Gastrocnemius medialis (tissue), 4 donors: ENCODE measurements at regions not wholly inside any gene's neighbourhood (a gene's known extent, or its start where the extent isn't known, plus 50 kb on each side); places are given as distances from the start of the nearest gene placed in this dataset.

Experiments used
- ATAC-seq, 2 donors: fragments of 150-250 bp; one replicate each; pipeline ENCODE4 v1.9.1; 2016
- DNase-seq, 2 donors: peaks; one replicate each; pipeline ENCODE4 v3.0.0-alpha.2; 2019
- H3K27ac ChIP-seq, 4 donors: fragments of 200-600 bp; sonication (generic); 1 replicate in 1 of 4; 2 replicates in 3 of 4; pipeline ENCODE4 v1.5.1; 2016 to 2018; ENCODE audit warnings: mild to moderate bottlenecking in 2 of 4, moderate library complexity in 1 of 4
- H3K27me3 ChIP-seq, 3 donors: fragments of 200-600 bp; sonication (generic) in 2 of 3; 1 replicate in 1 of 3; 2 replicates in 2 of 3; pipeline versions ENCODE4 v1.5.1 to v1.6.0; 2016 to 2019; ENCODE audit warnings: mild to moderate bottlenecking in 1 of 3, moderate library complexity in 1 of 3
- H3K36me3 ChIP-seq, 2 donors: fragments of 200-600 bp; sonication (generic) in 1 of 2; one replicate each; pipeline ENCODE4 v1.5.1; 2017 to 2018
- H3K4me1 ChIP-seq, 2 donors: fragments of 200-600 bp; sonication (generic) in 1 of 2; one replicate each; pipeline ENCODE4 v1.5.1; 2016 to 2017; ENCODE audit warnings: mild to moderate bottlenecking in 2 of 2
- H3K4me3 ChIP-seq, 4 donors: fragments of 200-600 bp; sonication (generic) in 3 of 4; 1 replicate in 1 of 4; 2 replicates in 3 of 4; pipeline ENCODE4 v1.5.1; 2016 to 2019; ENCODE audit warnings: mild to moderate bottlenecking in 2 of 4
- H3K9me3 ChIP-seq, 3 donors: fragments of 200-600 bp; sonication (generic) in 2 of 3; 1 replicate in 1 of 3; 2 replicates in 2 of 3; pipeline ENCODE4 v1.5.1; 2016 to 2019
- POLR2A ChIP-seq, 2 donors: fragments of 450-650 bp; IDR thresholded peaks; one replicate each; pipeline ENCODE4 v1.6.1; 2017; ENCODE audit warnings: antibody characterized with exemption in 2 of 2, mild to moderate bottlenecking in 2 of 2, moderate library complexity in 2 of 2
- in situ Hi-C, 4 donors: fragments of 200-750 bp; cut with MboI; loops; one replicate each; pipeline versions ENCODE4 v1.15.0 to v1.8.0; 2017; ENCODE audit warnings: low sequenced_read_pairs in 4 of 4
- intact Hi-C: fragments of 100-400 bp; cut with DNase I; formaldehyde crosslinking; loops from one replicate; pipeline ENCODE4 v1.15.1; 2023; ENCODE audit warnings: low total_unique reads
- TF ChIP-seq, protein P1 (sequence below), 5 experiments: fragments of 450-650 bp in 3 of 5; fragments of 200-600 bp in 2 of 5; sonication (generic) in 2 of 5; IDR thresholded peaks in 4 of 5; conservative IDR thresholded peaks in 1 of 5; 1 replicate in 4 of 5; 2 replicates in 1 of 5; pipeline ENCODE4 v1.5.1; 2016 to 2019; ENCODE audit warnings: antibody characterized with exemption in 5 of 5, mild to moderate bottlenecking in 3 of 5, moderate library complexity in 3 of 5

DNA sequence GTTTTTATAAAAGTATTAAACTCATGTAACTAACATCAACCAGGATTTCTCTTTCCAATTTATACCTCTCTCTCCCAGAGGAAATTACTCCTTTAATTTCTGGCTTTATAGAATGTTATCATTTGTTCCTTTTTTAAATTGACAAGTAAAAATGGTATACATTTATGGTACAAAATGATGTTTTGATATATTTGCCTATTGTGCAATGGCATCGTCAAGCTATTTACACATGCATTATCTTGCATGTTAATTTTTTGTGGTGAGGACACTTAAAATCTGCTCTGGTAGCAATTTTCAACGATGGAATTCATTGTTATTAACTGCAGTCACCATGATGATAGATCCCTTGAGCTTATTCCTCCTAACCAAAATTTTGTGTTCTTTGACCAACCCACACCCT lies 149.0 kb upstream of the NAV3 start:
- H3K36me3 ChIP-seq = no peaks in the 10 kb centered on the region
- no peak for ATAC-seq
- H3K4me1 ChIP-seq = no peaks in the 10 kb centered on the region
- H3K27me3 ChIP-seq = no peaks in the 10 kb centered on the region
- intact Hi-C loops (no loop called here), in situ Hi-C loops (no loop called here)
- no peaks in the 10 kb centered on the region for H3K9me3 ChIP-seq
- H3K4me3 ChIP-seq = no peak overlapping the region
- no peak overlapping the region for H3K27ac ChIP-seq
- no peak for DNase-seq
- TF ChIP-seq POLR2A (IDR thresholded peaks at IDR 0.05) = no peak
- TF ChIP-seq, protein P1, sequence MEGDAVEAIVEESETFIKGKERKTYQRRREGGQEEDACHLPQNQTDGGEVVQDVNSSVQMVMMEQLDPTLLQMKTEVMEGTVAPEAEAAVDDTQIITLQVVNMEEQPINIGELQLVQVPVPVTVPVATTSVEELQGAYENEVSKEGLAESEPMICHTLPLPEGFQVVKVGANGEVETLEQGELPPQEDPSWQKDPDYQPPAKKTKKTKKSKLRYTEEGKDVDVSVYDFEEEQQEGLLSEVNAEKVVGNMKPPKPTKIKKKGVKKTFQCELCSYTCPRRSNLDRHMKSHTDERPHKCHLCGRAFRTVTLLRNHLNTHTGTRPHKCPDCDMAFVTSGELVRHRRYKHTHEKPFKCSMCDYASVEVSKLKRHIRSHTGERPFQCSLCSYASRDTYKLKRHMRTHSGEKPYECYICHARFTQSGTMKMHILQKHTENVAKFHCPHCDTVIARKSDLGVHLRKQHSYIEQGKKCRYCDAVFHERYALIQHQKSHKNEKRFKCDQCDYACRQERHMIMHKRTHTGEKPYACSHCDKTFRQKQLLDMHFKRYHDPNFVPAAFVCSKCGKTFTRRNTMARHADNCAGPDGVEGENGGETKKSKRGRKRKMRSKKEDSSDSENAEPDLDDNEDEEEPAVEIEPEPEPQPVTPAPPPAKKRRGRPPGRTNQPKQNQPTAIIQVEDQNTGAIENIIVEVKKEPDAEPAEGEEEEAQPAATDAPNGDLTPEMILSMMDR (IDR thresholded peaks at IDR 0.05 in 4 of 5, conservative IDR thresholded peaks at IDR 0.05 in 1 of 5) = no peak

DNA sequence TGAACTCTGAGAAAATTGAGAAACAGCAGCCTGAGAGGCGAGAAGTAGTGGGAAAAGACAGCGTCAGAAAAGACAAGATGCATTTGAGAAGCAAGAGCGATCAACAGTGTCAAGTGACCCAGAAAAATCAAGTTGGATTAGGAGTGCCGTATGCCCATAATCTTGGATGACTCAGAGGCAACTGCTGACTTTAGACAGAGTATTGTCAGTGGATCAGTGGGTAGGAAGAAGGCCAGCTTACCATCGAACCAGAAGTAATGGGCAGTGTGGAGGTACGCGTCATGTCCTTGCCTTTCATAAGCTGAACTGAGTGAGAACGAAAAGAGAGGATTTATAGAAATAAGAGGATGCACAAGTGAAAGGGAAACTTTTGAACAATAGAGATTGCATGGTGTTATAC lies 151.0 kb upstream of the NAV3 start:
- intact Hi-C loops (no loop called here), in situ Hi-C loops (no loop called here)
- Histone ChIP-seq H3K27ac (no peak overlapping the region), H3K27me3 (no peaks in the 10 kb centered on the region), H3K4me1 (no peaks in the 10 kb centered on the region), H3K4me3 (no peak overlapping the region), H3K36me3 (no peaks in the 10 kb centered on the region), H3K9me3 (no peaks in the 10 kb centered on the region)
- TF ChIP-seq, protein P1 (IDR thresholded peaks at IDR 0.05 in 4 of 5, conservative IDR thresholded peaks at IDR 0.05 in 1 of 5) = no peak
- no peak for TF ChIP-seq POLR2A (IDR thresholded peaks at IDR 0.05)
- no peak for ATAC-seq
- no peak for DNase-seq

DNA sequence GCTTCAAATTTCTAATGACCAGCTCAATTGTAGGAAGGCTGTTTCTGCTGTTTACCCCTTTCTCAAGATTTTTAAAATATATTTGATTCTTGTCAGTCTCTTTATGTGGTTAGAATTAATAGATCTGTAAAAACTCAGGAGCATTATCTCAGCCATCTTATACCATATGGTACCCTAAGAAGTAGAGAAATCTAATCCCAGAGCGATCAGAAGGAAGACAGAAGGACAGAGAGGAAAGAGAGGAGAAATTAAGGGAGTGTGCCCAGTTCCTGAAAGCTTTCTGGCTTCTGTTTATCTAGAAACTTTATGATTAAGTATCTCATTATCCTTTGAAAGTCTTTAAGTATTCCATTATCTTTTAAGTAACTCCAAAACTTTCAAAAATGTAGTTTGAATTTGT lies 152.1 kb upstream of the NAV3 start:
- TF ChIP-seq, protein P1 (IDR thresholded peaks at IDR 0.05 in 4 of 5, conservative IDR thresholded peaks at IDR 0.05 in 1 of 5) = no peak
- TF ChIP-seq POLR2A (IDR thresholded peaks at IDR 0.05) = no peak

DNA sequence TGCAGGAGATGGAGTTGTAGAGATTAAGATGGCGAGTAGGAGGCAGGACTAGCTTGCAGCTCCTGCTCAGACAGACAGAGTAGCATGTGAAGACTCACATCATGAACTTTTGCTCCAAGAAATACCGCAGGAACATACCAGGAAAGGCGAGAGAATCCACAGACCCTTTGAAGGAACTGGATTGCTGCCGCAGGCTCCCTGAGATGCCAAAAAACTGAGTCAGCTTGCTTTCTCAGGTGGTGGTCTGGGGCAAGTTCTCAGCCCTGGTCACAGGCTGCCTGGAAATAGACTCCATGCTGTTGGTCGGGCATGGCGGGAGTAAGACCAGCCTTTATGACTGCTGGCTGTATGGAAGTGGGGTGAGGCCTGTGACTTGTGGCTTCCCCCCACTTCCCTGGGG lies 163.6 kb upstream of the NAV3 start:
- no peaks in the 10 kb centered on the region for H3K9me3 ChIP-seq
- in situ Hi-C loops = no loop called here
- no peaks in the 10 kb centered on the region for H3K36me3 ChIP-seq
- no peaks in the 10 kb centered on the region for H3K27me3 ChIP-seq
- intact Hi-C loops = no loop called here
- no peaks in the 10 kb centered on the region for H3K4me1 ChIP-seq
- DNase-seq (no peak), ATAC-seq (no peak)
- TF ChIP-seq, protein P1 (IDR thresholded peaks at IDR 0.05 in 4 of 5, conservative IDR thresholded peaks at IDR 0.05 in 1 of 5) = no peak
- no peak for TF ChIP-seq POLR2A (IDR thresholded peaks at IDR 0.05)
- H3K27ac ChIP-seq = no peak overlapping the region
- no peak overlapping the region for H3K4me3 ChIP-seq

More for the DNA sequence above, 152.1 kb upstream of the NAV3 start:
- Histone ChIP-seq H3K27ac (no peak overlapping the region), H3K36me3 (no peaks in the 10 kb centered on the region), H3K9me3 (no peaks in the 10 kb centered on the region), H3K27me3 (no peaks in the 10 kb centered on the region), H3K4me1 (no peaks in the 10 kb centered on the region), H3K4me3 (no peak overlapping the region)
- no peak for ATAC-seq
- intact Hi-C loops (no loop called here), in situ Hi-C loops (no loop called here)
- no peak for DNase-seq

DNA sequence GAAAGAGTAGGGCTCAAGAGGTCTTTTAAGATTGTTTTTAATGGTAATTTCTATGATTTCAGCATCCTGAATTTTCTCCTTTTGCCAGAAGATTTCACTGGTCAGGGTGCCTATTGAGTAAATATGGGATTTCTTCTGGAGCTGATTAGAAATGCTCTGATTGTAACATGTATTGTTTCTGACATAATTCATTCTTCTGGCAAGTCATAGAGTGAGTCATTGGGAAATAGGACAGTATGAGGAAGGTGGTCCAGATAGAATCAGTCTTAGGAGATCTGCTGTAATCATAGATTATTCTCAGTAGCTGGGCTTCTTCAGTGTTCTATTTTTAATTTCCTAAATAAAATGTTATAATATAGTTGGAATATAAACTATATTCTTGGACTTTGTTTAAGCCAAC lies 182.0 kb upstream of the NAV3 start:
- DNase-seq (no peak), ATAC-seq (no peak)
- TF ChIP-seq, protein P1 (IDR thresholded peaks at IDR 0.05 in 4 of 5, conservative IDR thresholded peaks at IDR 0.05 in 1 of 5) = no peak
- TF ChIP-seq POLR2A (IDR thresholded peaks at IDR 0.05) = no peak
- intact Hi-C loops (no loop called here), in situ Hi-C loops (no loop called here)
- H3K4me1 ChIP-seq = no peaks in the 10 kb centered on the region
- H3K27me3 ChIP-seq = no peaks in the 10 kb centered on the region
- H3K4me3 ChIP-seq = no peak overlapping the region
- H3K9me3 ChIP-seq = no peaks in the 10 kb centered on the region
- no peak overlapping the region for H3K27ac ChIP-seq
- no peaks in the 10 kb centered on the region for H3K36me3 ChIP-seq
